ENCODE measurements at regions not wholly inside any gene's neighbourhood (a gene's known extent, or its start where the extent isn't known, plus 50 kb on each side); places are given as distances from the start of the nearest gene placed in this dataset.

DNA sequence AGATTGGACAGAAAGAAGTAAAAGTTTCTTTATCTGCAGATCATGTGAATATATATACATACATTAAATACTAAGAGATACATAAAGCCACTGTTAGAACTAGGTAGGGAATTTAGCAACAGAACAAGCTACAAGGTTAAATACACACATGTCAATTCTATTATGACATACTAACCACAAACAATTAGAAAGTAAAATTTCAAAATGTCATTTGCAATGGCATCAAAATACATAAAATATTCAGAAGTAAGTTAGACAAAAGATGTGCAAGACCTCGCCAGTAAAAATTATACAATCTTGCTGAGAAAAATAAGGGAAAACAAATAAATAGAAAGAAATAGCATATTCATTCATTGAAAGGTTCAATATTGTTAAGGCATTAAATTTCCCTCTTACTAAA, 200.0 kb upstream of the HES1 start:
- no peak for DNase-seq

DNA sequence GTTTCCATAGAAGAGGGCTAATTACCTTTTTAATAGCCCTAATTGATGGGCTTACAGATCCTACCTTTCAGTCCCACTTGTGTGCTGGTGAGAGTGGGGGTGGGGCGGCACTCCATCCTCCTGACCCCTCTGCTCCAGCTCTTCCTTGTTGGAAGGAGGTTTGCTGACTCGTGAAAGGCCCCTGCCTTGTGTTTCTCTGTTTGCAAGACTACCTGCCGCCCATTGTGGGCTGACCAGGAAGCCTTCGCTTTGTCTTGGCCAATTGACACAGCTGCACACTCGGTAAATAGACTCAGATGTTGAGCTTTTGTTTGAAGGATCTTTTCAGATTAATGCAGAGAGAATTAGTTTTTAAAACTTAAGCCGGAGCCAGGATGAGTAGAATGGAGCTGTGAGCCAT, 197.3 kb upstream of the HES1 start:
- no peak for DNase-seq

DNA sequence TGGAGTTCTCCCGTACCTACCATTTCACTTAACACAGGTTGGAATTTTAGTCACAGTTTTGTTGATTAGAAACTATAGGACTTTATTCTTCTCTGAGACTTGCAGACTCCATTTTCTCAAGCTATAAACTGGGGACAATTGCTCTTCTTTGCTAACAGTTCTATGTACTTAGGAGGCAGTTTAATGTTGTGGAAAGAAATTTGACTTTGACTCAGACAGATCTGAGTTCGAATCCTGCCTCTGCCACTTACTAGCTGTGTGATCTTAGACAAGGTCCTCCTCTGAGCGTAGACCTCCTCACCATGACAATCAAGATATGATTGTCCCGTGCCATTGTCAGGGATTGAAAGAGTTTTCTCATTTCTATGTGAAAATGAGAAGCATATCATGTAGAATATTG, 196.4 kb upstream of the HES1 start:
- no peak for DNase-seq

DNA sequence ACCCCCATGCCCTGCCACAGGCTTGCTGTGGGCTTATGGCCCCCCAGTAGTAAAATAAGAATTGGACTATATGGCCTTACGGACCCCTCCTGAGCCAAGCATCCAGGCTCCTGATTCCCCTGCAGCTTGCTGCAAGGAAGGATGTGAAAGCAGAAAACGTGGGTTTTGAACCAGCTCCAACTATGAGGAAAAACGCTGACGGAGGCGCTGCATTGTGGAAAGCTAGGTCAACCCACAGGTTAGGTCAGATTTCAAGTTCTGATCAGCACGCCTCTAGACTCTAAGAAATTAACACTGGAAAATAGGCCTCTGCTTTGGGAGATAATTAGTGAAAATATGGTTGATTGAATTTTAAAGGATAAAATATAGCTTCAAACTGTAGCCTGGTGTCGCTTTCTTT, 195.4 kb upstream of the HES1 start:
- DNase-seq, result no peak

DNA sequence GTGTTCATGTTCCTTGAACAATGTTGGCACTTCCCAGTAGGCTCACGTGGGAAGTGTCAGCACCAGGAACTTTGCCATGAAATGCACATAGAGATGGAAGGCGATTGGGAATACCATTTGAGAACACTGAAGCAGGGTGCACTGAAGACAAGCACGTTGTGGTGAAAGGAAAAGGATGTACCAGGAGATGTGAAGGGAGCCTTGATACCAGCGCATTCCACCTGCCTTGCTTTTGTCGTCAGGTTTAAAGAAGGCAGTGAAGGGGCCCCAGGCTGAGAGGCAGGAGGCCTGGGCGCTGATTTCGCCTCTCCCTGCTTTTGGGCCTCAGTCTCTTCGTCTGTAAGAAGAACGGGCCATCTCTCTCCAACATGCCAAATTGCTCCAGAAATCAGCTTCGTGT, 194.5 kb upstream of the HES1 start:
- no peak for DNase-seq

DNA sequence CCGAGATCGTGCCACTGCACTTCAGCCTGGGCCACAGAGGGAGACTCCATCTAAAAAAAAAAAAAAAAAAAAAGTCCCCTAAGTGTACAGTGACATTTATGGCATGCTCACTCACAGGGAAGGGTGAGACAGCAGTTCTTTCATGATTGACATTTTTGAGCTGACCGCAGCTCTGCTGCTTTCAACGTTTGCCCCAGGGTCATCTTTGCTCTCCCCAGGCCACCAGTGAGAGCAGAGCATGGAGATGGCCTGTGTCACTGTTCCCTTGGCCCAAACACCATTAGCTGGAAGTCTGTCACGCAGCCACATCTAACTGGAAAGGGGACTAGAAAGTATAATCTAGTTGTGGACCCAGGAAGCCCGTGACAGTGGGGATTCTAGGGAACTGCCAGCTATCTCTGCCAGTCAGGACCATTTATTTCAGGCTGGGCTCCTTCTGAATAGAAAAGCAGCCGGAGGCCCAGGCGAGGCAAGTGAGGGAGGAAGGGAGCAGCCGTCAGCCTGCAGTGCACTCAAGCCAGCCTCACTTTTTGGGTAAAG, 193.4 kb upstream of the HES1 start:
- DNase-seq, result no peak

DNA sequence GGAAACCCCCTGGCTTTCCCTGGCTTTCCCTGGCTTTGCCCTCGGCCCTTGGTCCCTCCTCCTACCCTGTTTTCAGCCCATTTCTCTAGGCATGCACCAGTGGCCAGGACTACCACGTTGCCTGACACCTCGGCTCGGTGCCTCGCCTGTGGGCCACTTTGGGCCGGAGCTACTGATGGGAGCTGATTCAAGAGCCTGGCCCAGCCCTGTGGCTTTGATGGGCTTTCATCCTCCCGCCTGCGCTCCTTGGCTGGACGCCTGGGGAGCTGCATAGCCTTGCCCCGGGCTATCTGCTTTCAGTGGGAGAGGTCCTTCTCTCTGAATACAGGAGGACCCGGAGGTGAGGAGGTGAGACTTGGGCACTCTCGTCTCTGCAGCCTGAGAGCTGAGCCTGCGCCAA, 192.7 kb upstream of the HES1 start:
- no peak for DNase-seq

DNA sequence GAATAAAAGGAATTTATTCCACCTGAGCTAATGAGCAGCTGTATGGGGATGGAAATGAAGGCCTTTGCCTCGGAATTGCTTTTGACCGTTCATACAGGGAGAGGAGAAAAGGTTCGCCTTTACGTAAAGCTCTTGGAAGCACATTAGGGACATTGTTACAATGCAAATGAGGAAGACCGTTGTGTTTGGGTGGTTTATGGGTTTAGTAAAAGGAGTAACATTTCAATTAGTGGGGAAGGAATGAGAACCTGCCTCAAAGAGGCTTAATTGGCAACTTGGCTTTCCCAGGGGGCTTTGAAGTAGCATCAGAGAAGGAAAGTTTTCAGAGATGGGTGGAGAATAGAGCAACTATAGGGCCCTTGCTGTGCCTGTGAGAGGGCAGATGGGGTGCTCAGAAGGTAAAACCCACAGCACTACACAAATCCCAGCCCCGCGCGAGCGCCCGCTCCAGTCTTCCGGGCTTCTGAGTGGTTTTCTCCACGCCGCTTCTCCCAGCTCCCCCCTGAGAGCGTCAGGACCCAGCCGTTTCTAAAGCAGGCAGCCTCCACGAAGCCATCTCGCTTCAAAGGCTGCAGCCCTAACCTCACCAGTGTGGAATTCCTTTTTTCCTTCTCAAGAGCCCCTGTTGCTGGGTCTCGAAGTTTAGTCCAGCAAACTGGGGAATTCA, 192.0 kb upstream of the HES1 start:
- DNase-seq, result no peak

DNA sequence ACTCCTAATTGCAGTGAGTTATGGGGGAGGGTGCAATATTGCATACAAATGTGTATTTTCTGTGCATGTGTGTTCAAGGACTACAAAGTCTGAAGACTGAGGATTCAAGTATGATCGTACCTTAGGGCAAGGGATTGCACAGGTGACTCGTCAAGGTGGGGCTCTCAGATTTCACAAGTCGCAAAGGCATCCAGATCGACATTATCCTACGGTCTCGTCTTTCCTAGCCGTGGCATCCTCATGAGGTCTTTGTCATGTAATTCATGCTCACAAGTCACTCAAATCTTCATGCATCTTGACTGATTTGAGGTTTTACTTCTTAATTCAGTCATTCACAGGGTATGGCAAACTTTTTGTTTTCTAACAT, 191.4 kb upstream of the HES1 start:
- no peak for DNase-seq

DNA sequence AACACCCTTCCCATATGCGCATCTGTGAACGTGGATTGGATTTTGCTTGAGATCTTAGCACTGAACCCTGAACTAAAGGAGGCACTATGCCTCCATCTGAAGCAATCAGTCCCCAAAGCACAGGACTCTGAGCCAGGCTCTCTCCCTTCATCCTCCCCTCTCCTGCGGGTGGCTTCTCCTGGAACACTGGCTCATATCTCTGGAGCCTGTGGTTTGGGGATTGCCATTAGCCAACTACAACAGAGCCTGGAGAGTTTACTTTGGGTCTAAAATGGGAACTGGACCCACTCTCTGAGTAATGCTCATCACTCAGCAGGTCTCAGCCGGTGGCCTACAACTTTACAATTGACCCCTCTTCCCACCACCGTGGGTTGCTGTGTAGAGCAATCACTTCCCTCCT, 190.8 kb upstream of the HES1 start:
- no peak for DNase-seq

DNA sequence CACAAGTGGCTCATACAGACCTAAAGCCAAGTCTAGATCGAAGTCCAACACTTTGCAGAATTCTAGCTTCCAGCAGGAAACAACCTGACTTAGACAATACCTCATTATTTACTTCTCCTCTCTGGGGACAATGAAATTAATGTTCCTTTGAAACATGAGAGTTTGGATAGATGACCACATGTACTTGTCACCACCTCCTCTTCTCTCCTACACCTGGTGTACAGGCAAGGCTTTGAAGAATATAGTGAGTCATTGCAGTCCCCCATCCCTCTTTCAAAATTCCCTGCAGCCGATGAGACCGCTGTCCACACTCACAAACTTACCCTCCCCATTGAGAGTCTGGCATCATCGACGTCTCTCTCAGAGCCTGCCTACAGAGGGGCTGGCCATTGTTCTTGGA, 189.0 kb upstream of the HES1 start:
- no peak for DNase-seq

DNA sequence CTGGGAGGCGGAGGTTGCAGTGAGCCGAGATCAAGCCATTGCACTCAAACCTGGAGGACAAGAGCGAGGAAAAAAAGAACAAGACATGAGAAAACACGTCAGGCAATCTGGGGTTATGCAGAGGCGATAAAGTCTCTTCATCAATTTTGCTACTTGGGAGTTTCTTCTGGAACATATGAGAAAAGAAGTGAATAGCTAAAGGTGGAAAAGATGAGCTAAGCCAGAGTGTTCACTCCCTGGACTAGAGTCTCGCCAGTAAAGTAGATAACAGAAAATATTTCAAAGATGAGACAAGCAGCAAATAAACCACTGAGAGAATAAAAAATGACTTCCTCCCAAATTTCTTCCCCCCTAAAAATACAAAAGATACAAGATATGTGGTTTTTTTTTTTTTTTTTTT, 188.4 kb upstream of the HES1 start:
- no peak for DNase-seq

DNA sequence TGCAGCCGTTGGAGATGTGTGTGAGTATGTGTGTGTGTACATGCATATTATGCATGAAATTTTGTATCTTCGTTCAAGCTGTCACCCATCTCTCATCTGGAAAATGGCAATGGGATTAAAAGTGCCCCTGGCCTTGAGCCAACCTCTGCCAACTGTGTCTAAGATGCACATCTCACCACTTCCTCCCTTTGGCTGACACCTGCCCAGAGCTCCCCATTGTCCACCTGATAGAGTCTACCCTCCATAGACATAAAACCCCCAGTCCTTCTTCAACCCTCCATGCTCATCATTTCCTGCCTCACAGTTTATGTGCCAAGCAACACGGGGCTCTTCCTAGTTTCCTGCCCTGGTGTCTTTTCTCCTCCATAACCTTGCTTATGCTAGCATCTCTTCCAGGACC, 187.5 kb upstream of the HES1 start:
- DNase-seq, result no peak

DNA sequence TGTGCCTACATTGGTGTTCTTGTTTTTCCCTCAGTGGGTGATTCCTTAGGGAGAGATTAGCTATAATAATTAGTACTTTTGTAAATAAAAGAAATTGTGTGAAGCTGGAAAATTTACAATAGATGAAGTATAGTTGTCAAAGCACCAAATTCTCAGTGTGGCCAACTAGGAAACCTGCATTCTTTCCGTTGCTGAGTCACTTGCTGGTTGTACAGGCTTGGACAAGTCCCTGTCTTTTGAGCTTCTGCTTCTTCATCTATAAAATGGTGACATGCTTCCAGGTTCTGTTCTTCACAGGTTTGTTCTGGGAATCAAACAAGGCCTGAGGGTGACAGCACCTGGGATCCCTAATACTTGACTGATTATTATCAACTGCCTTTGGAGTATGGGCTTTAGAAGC, 184.1 kb upstream of the HES1 start:
- no peak for DNase-seq

DNA sequence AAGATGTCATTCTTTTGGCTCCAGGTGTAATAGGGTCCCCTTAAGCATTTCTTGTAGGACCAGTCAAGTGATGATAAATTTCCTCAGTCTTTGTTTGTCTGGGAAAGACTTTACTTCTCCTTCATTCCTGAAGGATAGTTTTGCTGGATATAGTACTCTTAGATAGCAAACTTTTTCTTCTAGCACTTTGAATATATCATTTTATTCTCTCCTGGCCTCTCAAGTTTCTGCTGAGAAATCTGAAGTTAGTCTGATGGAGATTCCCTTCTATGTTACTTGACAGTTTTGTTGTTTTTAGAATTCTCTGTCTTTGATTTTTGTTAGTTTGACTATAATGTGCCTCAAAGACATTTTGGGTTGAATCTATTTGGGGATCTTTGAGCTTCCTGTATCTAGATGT, 181.2 kb upstream of the HES1 start:
- no peak for DNase-seq

DNA sequence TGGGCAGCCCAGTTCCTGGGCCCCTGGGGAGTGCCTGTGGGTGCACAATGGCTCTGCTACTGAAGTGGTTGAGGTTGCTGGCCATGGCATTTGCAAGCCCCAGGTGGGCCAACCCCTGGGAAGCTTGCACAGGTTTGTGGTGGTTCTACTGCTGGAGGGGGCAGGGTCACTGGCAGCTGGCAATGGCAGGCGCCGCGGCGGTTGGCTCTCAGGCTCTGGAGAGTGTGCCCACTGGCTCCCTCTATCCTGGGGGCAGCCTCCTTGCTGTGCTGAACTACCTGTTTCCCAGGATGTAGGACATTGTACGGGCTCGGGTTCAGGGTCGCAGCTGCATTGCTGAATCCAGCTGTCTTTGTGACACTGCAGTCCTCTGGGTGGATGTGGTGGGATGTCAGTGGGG, 180.2 kb upstream of the HES1 start:
- DNase-seq, result no peak

DNA sequence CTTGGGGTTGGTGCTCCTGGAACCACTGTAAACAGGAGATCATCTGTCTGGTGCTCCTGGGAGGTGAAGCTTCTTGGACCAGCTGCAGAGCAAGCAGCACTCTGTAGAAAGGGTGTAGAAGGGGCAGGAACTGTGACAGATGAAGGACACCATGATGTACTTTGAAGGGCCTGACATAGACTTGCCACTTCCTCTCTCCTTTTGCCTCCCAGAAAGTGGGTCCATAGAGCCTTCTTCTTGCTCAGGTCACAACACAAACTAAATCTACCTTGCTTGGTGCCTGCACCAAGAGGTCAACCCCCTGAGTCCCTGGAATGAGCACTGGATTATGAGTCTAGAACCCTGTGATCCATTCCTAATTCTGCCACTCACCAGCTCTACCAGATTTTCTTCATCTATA, 176.1 kb upstream of the HES1 start:
- DNase-seq, result no peak

DNA sequence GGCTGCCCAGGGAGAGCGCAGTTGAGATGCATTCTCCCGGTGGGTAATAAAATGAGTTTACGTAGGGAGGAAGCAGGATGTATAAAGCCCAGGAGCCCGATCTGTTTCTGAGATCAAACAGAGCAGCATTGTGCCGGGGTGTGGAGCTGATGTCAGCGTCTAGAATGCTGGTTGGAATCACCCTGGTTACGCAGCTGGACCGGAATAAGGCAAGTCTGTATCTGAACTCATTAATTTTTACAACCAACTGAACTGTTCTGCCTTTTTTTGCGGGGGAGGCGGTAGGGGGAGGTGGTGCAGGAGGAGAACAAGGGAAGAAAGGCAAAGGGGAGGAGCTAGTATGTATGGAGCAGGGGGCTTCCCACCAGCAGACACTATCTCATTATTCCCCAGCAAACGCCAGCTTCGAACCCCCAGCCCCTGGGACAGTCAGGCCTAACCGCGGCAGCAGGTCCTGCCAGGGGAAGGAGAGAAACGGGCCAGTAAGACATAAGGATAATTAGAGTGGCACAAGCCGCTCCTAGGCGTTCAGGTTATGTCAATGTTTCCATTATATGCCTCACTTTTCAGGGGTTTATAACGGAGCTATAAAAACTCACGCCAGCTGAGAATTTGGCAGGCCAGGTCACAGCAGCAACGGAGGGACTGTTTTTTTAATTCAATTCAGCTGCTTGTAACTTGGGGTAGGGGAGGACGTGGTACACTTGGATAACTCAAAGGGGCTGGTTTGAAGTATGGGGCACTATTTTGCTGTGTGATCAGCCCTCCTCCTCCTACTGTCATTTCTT, 175.3 kb upstream of the HES1 start:
- DNase-seq, result no peak

DNA sequence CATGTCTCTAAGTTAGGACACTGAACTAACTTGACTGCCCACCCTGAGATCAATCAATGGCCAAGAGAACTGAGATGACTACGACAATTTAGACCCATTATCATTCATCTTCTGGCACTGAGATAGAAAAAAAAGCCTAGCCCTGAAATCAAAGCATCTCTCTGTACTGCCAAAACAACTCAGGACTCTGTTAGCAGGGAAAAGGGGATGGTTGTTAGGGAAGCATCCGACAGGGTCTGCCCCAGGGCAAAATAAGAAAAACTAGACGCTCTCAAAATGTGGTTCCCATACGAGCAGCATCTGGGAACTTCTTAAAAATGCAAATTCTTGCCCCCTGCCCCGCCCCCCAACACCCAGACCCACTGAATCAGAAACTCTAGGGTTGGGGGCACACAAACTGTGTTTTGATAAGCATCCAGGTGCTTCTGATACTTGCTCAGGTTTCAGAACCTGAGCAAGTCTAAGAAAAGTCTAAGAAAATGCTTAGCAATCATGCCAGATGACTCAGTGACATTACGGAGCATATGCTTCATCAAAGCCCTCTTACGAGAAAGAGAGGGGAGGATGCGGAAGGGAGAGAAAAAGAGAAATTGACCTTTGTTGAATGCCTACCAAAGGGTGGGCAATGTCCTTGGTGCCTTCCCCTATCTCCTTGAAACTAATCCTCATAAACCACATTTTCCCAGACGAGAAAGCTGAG, 172.8 kb upstream of the HES1 start:
- no peak for DNase-seq

DNA sequence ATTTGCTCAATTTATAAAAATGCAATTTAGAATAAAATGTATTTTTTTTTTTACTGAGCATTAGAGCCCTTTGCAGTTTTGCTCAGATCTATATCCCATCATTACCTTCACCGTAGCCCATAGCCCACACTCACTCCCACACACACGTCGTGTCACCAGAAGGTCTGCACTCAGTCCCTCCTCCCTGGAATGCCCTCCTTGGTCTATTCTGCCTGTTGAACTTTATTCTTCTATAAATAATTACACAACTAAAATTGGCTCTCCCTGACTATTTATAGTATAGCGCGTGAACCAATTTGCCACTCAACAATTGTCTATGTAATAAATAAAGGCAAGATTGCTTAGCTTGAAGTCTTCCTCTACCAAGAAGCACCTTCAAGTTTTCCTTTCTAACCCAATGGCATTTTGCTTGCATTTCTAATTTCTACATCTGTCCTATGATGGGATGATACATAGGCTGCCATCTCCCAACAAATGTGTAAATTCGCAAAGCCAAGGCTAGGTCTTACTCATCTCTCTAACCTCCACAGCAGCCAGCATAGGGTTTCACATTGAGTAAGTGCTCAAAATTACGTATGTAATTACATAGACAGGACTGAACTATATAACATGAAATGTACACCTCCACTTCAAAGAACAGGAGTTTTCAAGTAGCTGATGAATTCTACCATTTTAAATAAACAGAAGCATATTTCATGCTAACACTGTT, 172.0 kb upstream of the HES1 start:
- no peak for DNase-seq

DNA sequence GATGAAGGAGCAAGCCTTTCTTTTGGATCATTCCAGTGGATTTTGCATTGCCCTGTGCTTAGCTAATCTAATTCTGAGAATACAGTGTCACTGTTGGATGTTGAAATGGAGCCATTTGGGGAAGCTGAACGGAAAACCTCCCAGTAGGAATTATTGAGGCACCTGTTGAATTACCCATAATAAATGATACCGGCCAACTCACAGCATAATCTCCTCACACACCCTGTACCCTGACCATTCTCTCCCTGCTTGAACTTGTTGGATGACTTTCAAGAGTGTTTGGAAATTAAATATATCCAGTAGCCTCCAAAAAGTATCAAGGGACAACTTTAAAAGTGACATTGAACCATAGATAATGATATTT, 171.4 kb upstream of the HES1 start:
- DNase-seq, result no peak

DNA sequence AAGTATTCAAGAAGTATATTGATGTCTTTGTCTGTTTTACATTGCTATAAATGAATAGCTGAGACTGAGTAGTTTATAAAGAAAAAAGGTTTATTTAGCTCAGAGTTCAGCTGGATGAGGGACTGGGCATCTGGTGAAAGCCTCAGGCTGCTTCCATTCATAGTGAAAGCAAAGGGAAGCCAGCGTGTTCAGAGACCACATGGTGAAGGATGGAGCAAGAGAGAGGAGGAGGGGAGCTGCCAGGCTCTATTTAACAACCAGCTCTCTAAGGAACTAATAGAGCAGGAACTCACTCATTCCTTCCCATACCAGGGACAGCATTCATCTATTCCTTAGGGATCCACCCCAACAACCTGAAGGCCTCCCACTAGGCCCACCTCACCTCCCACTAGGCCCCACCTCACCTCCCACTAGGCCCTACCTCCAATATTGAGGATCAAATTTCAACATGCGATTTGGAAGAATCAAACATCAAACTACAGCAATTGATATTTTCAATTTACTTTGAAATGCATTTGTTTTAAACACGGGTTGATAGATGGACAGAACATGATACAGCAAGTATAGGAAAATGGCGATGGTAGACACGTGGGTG, 167.5 kb upstream of the HES1 start:
- no peak for DNase-seq
